ENCODE measurements at regions not wholly inside any gene's neighbourhood (a gene's known extent, or its start where the extent isn't known, plus 50 kb on each side); places are given as distances from the start of the nearest gene placed in this dataset.
A peak's percentile ranks its signal among the peaks of the same experiment; 100 is the strongest.

DNA sequence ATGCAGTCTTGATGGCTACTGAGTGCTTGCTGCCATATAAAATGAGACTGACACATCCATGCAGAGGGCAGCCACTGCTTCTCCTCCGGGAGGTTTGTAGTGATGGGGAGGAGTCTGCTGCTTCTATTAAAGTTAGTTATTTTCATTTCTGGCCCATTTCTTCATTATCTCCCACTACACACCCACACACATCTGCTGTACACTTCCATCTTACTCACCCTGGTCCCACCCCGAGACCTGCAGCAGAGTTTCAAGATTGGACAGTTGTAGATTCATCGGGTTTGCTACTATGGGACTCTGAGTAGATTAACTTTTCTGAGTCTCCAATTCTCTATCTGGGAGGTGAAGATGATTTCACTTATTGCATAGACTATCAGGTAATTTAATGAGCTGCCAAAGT, 176.2 kb upstream of the SNX19 start:
- no peaks in the 10 kb centered on the region for H3K27me3 ChIP-seq (replicated peaks; ENCODE audit: insufficient read depth)
- WGBS: 88% methylated on average over 3 of the region's 3 CpGs
- no peak overlapping the region for H3K27ac ChIP-seq
- H3K36me3 ChIP-seq: no peaks in the 10 kb centered on the region
- no peaks in the 10 kb centered on the region for H3K4me1 ChIP-seq (replicated peaks)
- no peak for DNase-seq (ENCODE audit: low spot score)
- TF ChIP-seq POLR2AphosphoS5 (IDR thresholded peaks at IDR 0.05) (no peak), POLR2A (IDR thresholded peaks at IDR 0.05) (no peak)
- TF ChIP-seq, protein P1, sequence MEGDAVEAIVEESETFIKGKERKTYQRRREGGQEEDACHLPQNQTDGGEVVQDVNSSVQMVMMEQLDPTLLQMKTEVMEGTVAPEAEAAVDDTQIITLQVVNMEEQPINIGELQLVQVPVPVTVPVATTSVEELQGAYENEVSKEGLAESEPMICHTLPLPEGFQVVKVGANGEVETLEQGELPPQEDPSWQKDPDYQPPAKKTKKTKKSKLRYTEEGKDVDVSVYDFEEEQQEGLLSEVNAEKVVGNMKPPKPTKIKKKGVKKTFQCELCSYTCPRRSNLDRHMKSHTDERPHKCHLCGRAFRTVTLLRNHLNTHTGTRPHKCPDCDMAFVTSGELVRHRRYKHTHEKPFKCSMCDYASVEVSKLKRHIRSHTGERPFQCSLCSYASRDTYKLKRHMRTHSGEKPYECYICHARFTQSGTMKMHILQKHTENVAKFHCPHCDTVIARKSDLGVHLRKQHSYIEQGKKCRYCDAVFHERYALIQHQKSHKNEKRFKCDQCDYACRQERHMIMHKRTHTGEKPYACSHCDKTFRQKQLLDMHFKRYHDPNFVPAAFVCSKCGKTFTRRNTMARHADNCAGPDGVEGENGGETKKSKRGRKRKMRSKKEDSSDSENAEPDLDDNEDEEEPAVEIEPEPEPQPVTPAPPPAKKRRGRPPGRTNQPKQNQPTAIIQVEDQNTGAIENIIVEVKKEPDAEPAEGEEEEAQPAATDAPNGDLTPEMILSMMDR (IDR thresholded peaks at IDR 0.05): no peak
- intact Hi-C loops (cut with DNase I): no loop called here
- H3K4me3 ChIP-seq: no peak overlapping the region
- H3K9me3 ChIP-seq: no peaks in the 10 kb centered on the region

DNA sequence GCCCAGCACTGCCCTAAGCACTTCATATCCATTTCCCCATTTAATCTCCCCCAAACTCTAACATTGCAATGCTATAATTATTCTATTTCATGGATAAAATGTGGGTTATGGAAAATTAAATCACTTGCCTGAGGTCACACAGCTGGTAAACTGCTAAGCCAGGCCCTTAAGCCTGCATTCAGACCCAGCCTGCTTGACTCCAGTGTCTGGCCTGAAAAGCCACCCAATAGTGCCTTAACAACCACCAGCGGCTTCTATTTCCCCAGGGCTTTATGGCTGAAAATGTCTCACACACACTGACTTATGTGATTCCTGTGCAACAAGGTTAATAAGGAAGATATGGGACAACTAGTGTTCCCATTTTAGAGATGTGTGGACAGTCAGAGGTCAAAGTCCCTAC, 178.5 kb upstream of the SNX19 start:
- H3K27ac ChIP-seq: no peak overlapping the region
- DNase-seq (ENCODE audit: low spot score): no peak
- H3K9me3 ChIP-seq: no peaks in the 10 kb centered on the region
- H3K27me3 ChIP-seq (replicated peaks; ENCODE audit: insufficient read depth): no peaks in the 10 kb centered on the region
- WGBS: 77% methylated on average over 1 of the region's 1 CpG
- intact Hi-C loops (cut with DNase I): no loop called here
- TF ChIP-seq POLR2A (IDR thresholded peaks at IDR 0.05) (no peak), POLR2AphosphoS5 (IDR thresholded peaks at IDR 0.05) (no peak)
- TF ChIP-seq, protein P1 (IDR thresholded peaks at IDR 0.05): no peak
- H3K4me3 ChIP-seq: no peak overlapping the region
- no peaks in the 10 kb centered on the region for H3K4me1 ChIP-seq (replicated peaks)
- H3K36me3 ChIP-seq: no peaks in the 10 kb centered on the region

- Histone ChIP-seq H3K9me3 (no peaks in the 10 kb centered on the region), H3K27me3 (replicated peaks; ENCODE audit: insufficient read depth) (no peaks in the 10 kb centered on the region), H3K4me3 (no peak overlapping the region), H3K4me1 (replicated peaks) (no peaks in the 10 kb centered on the region), H3K27ac (no peak overlapping the region), H3K36me3 (no peaks in the 10 kb centered on the region)
- intact Hi-C loops (cut with DNase I): no loop called here
- WGBS: 51% methylated on average over 11 of the region's 11 CpGs
- no peak for DNase-seq (ENCODE audit: low spot score)
- TF ChIP-seq POLR2A (IDR thresholded peaks at IDR 0.05) (no peak), POLR2AphosphoS5 (IDR thresholded peaks at IDR 0.05) (no peak)
- TF ChIP-seq, protein P1 (IDR thresholded peaks at IDR 0.05): no peak
Observed at GRCh38 chr11:131095511-131096185, 179.4 kb upstream of the SNX19 start.

DNA sequence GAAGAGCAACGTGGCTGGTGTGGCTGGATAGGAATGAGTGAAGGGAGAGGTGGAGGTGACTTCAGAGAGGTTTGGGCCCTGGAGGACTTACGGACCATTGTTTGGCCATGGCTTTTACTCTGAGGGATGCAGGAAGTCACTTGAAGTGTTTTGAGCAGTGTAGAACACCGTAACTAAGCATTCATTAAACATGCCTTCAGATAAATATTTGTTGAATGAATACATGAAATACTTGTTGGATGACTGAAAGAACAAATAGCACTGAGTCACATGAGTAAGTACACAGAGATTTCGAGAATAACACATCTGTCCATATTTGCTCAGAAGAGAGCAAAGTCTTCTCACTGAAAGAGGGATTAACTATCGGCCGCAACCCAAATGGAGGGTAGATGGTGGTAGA, 182.7 kb upstream of the SNX19 start:
- TF ChIP-seq, protein P1 (IDR thresholded peaks at IDR 0.05): no peak
- peak; percentile 53 for TF ChIP-seq POLR2AphosphoS5 (IDR thresholded peaks at IDR 0.05)
- intact Hi-C loops (cut with DNase I): no loop called here

DNA sequence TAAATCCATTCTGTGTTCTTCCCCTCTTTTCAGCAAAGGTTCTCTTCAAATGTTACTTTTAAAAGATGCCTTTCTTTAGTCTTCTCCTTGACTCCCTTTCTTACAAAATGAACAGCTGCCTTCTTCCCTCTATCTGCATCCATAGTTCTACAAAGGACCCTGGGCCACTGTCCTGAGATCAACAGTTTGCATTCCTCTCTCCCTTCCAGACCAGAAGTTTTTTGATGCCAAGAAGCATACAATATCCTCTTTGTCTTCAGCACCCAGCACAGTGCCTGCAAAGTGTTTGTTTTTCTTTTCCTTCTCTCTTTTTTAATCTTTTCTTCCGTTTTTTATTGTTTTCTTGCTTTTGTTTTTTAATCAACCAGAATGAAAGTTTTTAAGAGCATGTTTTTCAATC, 183.5 kb upstream of the SNX19 start:
- Histone ChIP-seq H3K27ac (no peak overlapping the region), H3K27me3 (replicated peaks; ENCODE audit: insufficient read depth) (no peaks in the 10 kb centered on the region), H3K4me1 (replicated peaks) (no peaks in the 10 kb centered on the region), H3K9me3 (no peaks in the 10 kb centered on the region), H3K4me3 (no peak overlapping the region), H3K36me3 (no peaks in the 10 kb centered on the region)
- WGBS: 26% methylated on average over 1 of the region's 1 CpG
- TF ChIP-seq, protein P1 (IDR thresholded peaks at IDR 0.05): no peak
- TF ChIP-seq POLR2AphosphoS5 (IDR thresholded peaks at IDR 0.05) (no peak), POLR2A (IDR thresholded peaks at IDR 0.05) (no peak)
- intact Hi-C loops (cut with DNase I): no loop called here
- no peak for DNase-seq (ENCODE audit: low spot score)

More for the DNA sequence above, 182.7 kb upstream of the SNX19 start:
- no peaks in the 10 kb centered on the region for H3K9me3 ChIP-seq
- no peak overlapping the region for H3K4me3 ChIP-seq
- H3K27me3 ChIP-seq (replicated peaks; ENCODE audit: insufficient read depth): no peaks in the 10 kb centered on the region
- DNase-seq (ENCODE audit: low spot score): no peak
- WGBS: 66% methylated on average over 6 of the region's 6 CpGs
- H3K4me1 ChIP-seq (replicated peaks): no peaks in the 10 kb centered on the region
- H3K36me3 ChIP-seq: no peaks in the 10 kb centered on the region
- no peak overlapping the region for H3K27ac ChIP-seq

Measured in prostate gland (tissue), 2 donors.